ENCODE measurements at regions not wholly inside any gene's neighbourhood (a gene's known extent, or its start where the extent isn't known, plus 50 kb on each side); places are given as distances from the start of the nearest gene placed in this dataset.

- Histone ChIP-seq H3K36me3 (ENCODE audit: control insufficient read depth, insufficient read depth, low read length) (no peaks in the 10 kb centered on the region), H3K9me3 (ENCODE audit: control insufficient read depth, low read length) (no peaks in the 10 kb centered on the region), H3K4me3 (ENCODE audit: extremely low read depth, insufficient read depth, low read length, poor library complexity, severe bottlenecking) (no peak overlapping the region), H3K27ac (ENCODE audit: low read depth, low read length, severe bottlenecking) (no peak overlapping the region), H3K4me1 (ENCODE audit: control insufficient read depth, insufficient read depth, low read length, poor library complexity, severe bottlenecking) (peaks cover 7% of the 10 kb centered on the region)
- WGBS, 2 experiments (ENCODE audit: insufficient coverage in 2 of 2) = 84 to 90% methylated on average over 2 to 3 of the region's 5 CpGs
Measured at GRCh38 chr2:143903172-143903856, 616.6 kb downstream of the ZEB2 start.

- no peak overlapping the region for H3K4me3 ChIP-seq (ENCODE audit: extremely low read depth, insufficient read depth, low read length, poor library complexity, severe bottlenecking)
Measured at GRCh38 chr2:143901185-143901842, 618.6 kb downstream of the ZEB2 start.

GRCh38 chr2:143899987-143900386 is 619.9 kb downstream of the ZEB2 start:
- Histone ChIP-seq H3K4me3 (ENCODE audit: extremely low read depth, insufficient read depth, low read length, poor library complexity, severe bottlenecking) (no peak overlapping the region), H3K36me3 (ENCODE audit: control insufficient read depth, insufficient read depth, low read length) (no peaks in the 10 kb centered on the region), H3K4me1 (ENCODE audit: control insufficient read depth, insufficient read depth, low read length, poor library complexity, severe bottlenecking) (peaks cover 7% of the 10 kb centered on the region), H3K27ac (ENCODE audit: low read depth, low read length, severe bottlenecking) (no peak overlapping the region), H3K9me3 (ENCODE audit: control insufficient read depth, low read length) (no peaks in the 10 kb centered on the region)
- 93 to 95% methylated on average over 2 to 4 of the region's 4 CpGs for WGBS, 2 experiments (ENCODE audit: insufficient coverage in 2 of 2)

More at GRCh38 chr2:143901185-143901842, 618.6 kb downstream of the ZEB2 start:
- Histone ChIP-seq H3K4me1 (ENCODE audit: control insufficient read depth, insufficient read depth, low read length, poor library complexity, severe bottlenecking) (peaks cover 7% of the 10 kb centered on the region), H3K36me3 (ENCODE audit: control insufficient read depth, insufficient read depth, low read length) (no peaks in the 10 kb centered on the region), H3K9me3 (ENCODE audit: control insufficient read depth, low read length) (no peaks in the 10 kb centered on the region), H3K27ac (ENCODE audit: low read depth, low read length, severe bottlenecking) (no peak overlapping the region)
- 93 to 100% methylated on average over 1 to 2 of the region's 4 CpGs for WGBS, 2 experiments (ENCODE audit: insufficient coverage in 2 of 2)

GRCh38 chr2:143893371-143893770 is 626.5 kb downstream of the ZEB2 start:
- H3K36me3 ChIP-seq (ENCODE audit: control insufficient read depth, insufficient read depth, low read length) = no peaks in the 10 kb centered on the region
- H3K4me1 ChIP-seq (ENCODE audit: control insufficient read depth, insufficient read depth, low read length, poor library complexity, severe bottlenecking) = peaks cover 3% of the 10 kb centered on the region
- no peaks in the 10 kb centered on the region for H3K9me3 ChIP-seq (ENCODE audit: control insufficient read depth, low read length)
- no peak overlapping the region for H3K27ac ChIP-seq (ENCODE audit: low read depth, low read length, severe bottlenecking)
- no peak overlapping the region for H3K4me3 ChIP-seq (ENCODE audit: extremely low read depth, insufficient read depth, low read length, poor library complexity, severe bottlenecking)
- WGBS, 2 experiments (ENCODE audit: insufficient coverage in 2 of 2) = 45% methylated on average over 2 of the region's 3 CpGs; no CpG with 5 or more reads in 1 of the 2 experiments

- no peaks in the 10 kb centered on the region for H3K9me3 ChIP-seq (ENCODE audit: control insufficient read depth, low read length)
- no peak overlapping the region for H3K4me3 ChIP-seq (ENCODE audit: extremely low read depth, insufficient read depth, low read length, poor library complexity, severe bottlenecking)
- H3K27ac ChIP-seq (ENCODE audit: low read depth, low read length, severe bottlenecking) = no peak overlapping the region
- no peaks in the 10 kb centered on the region for H3K36me3 ChIP-seq (ENCODE audit: control insufficient read depth, insufficient read depth, low read length)
- 23 to 39% methylated on average over 4 to 6 of the region's 7 CpGs for WGBS, 2 experiments (ENCODE audit: insufficient coverage in 2 of 2)
- H3K4me1 ChIP-seq (ENCODE audit: control insufficient read depth, insufficient read depth, low read length, poor library complexity, severe bottlenecking) = peaks cover 3% of the 10 kb centered on the region
Measured at GRCh38 chr2:143891879-143892308, 628.0 kb downstream of the ZEB2 start.

GRCh38 chr2:143890798-143891197 is 629.1 kb downstream of the ZEB2 start:
- 44% methylated on average over 1 of the region's 3 CpGs; no CpG with 5 or more reads in 1 of the 2 experiments for WGBS, 2 experiments (ENCODE audit: insufficient coverage in 2 of 2)
- H3K4me1 ChIP-seq (ENCODE audit: control insufficient read depth, insufficient read depth, low read length, poor library complexity, severe bottlenecking) = peaks cover 3% of the 10 kb centered on the region
- no peak overlapping the region for H3K4me3 ChIP-seq (ENCODE audit: extremely low read depth, insufficient read depth, low read length, poor library complexity, severe bottlenecking)
- H3K36me3 ChIP-seq (ENCODE audit: control insufficient read depth, insufficient read depth, low read length) = no peaks in the 10 kb centered on the region
- no peaks in the 10 kb centered on the region for H3K9me3 ChIP-seq (ENCODE audit: control insufficient read depth, low read length)
- H3K27ac ChIP-seq (ENCODE audit: low read depth, low read length, severe bottlenecking) = no peak overlapping the region

GRCh38 chr2:143889216-143889615 is 630.7 kb downstream of the ZEB2 start:
- WGBS, 2 experiments (ENCODE audit: insufficient coverage in 2 of 2) = 78 to 95% methylated on average over 2 to 4 of the region's 4 CpGs
- Histone ChIP-seq H3K4me1 (ENCODE audit: control insufficient read depth, insufficient read depth, low read length, poor library complexity, severe bottlenecking) (peaks cover 3% of the 10 kb centered on the region), H3K27ac (ENCODE audit: low read depth, low read length, severe bottlenecking) (no peak overlapping the region), H3K36me3 (ENCODE audit: control insufficient read depth, insufficient read depth, low read length) (no peaks in the 10 kb centered on the region), H3K4me3 (ENCODE audit: extremely low read depth, insufficient read depth, low read length, poor library complexity, severe bottlenecking) (no peak overlapping the region), H3K9me3 (ENCODE audit: control insufficient read depth, low read length) (no peaks in the 10 kb centered on the region)

- Histone ChIP-seq H3K4me1 (ENCODE audit: control insufficient read depth, insufficient read depth, low read length, poor library complexity, severe bottlenecking) (no peaks in the 10 kb centered on the region), H3K36me3 (ENCODE audit: control insufficient read depth, insufficient read depth, low read length) (no peaks in the 10 kb centered on the region), H3K27ac (ENCODE audit: low read depth, low read length, severe bottlenecking) (no peak overlapping the region), H3K9me3 (ENCODE audit: control insufficient read depth, low read length) (no peaks in the 10 kb centered on the region), H3K4me3 (ENCODE audit: extremely low read depth, insufficient read depth, low read length, poor library complexity, severe bottlenecking) (no peak overlapping the region)
- WGBS, 2 experiments (ENCODE audit: insufficient coverage in 2 of 2) = 85 to 90% methylated on average over 2 to 3 of the region's 3 CpGs
Measured at GRCh38 chr2:143885461-143885860, 634.5 kb downstream of the ZEB2 start.

DNA sequence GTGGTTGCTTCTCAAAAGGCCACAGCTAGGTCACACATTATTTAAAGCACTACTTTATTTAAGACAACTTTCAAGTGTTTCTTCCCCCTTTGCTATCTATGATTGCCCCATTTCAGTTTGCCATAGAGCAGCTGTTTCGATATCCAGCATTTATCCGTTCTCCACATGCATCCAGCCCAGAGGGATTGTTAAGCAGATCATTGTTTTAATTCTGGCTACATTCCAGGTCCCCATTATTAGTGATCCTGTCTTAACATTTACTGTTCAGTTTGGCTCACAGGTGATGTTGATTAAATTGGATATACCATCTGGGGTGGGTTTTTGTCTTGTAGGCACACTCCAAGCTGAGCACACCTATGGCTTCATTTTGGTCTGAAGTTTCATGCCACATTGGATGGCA is 638.7 kb downstream of the ZEB2 start:
- Histone ChIP-seq H3K4me1 (ENCODE audit: control insufficient read depth, insufficient read depth, low read length, poor library complexity, severe bottlenecking) (no peaks in the 10 kb centered on the region), H3K4me3 (ENCODE audit: extremely low read depth, insufficient read depth, low read length, poor library complexity, severe bottlenecking) (no peak overlapping the region), H3K36me3 (ENCODE audit: control insufficient read depth, insufficient read depth, low read length) (no peaks in the 10 kb centered on the region), H3K27ac (ENCODE audit: low read depth, low read length, severe bottlenecking) (no peak overlapping the region), H3K9me3 (ENCODE audit: control insufficient read depth, low read length) (no peaks in the 10 kb centered on the region)
- WGBS, 2 experiments (ENCODE audit: insufficient coverage in 2 of 2) = 90 to 100% methylated on average over 2 of the region's 2 CpGs

GRCh38 chr2:143877876-143878530 is 641.9 kb downstream of the ZEB2 start:
- Histone ChIP-seq H3K27ac (ENCODE audit: low read depth, low read length, severe bottlenecking) (no peak overlapping the region), H3K36me3 (ENCODE audit: control insufficient read depth, insufficient read depth, low read length) (no peaks in the 10 kb centered on the region), H3K4me3 (ENCODE audit: extremely low read depth, insufficient read depth, low read length, poor library complexity, severe bottlenecking) (no peak overlapping the region), H3K9me3 (ENCODE audit: control insufficient read depth, low read length) (peaks cover 3% of the 10 kb centered on the region), H3K4me1 (ENCODE audit: control insufficient read depth, insufficient read depth, low read length, poor library complexity, severe bottlenecking) (no peaks in the 10 kb centered on the region)
- WGBS, 2 experiments (ENCODE audit: insufficient coverage in 2 of 2) = no CpG with 5 or more reads among the region's 1 CpG
